Right lobe of liver (tissue), 4 donors: ENCODE measurements at regions not wholly inside any gene's neighbourhood (a gene's known extent, or its start where the extent isn't known, plus 50 kb on each side); places are given as distances from the start of the nearest gene placed in this dataset.

Experiments used
- CTCF ChIP-seq, 4 donors: fragments of 200-600 bp in 3 of 4; fragments of 450-650 bp in 1 of 4; IDR thresholded peaks; one replicate each; pipeline versions ENCODE4 v1.5.1 to v1.8.0; 2016 to 2022; ENCODE audit warnings: antibody characterized with exemption in 4 of 4, mild to moderate bottlenecking in 2 of 4
- POLR2A ChIP-seq: fragments of 450-650 bp; IDR thresholded peaks from one replicate; pipeline ENCODE4 v1.6.1; 2017; ENCODE audit warnings: antibody characterized with exemption, mild to moderate bottlenecking
- donor health status: DM: no; HTN: no; CAD: no.
- donor health status: DM: no; HTN: no; CAD: no.
- donor health status: DM: no; HTN: yes; CAD: no.

GRCh38 chr1:38571726-38572125 lies 287.8 kb downstream of the RRAGC start:
- TF ChIP-seq CTCF (IDR thresholded peaks at IDR 0.05): no peak
- no peak for TF ChIP-seq POLR2A
